ENCODE measurements at regions not wholly inside any gene's neighbourhood (a gene's known extent, or its start where the extent isn't known, plus 50 kb on each side); places are given as distances from the start of the nearest gene placed in this dataset.
"Not testable (repeated sequence)": the region's sequence is repeated elsewhere in the genome, so short reads cannot be mapped to it uniquely, and the experiment has no call there.

DNA sequence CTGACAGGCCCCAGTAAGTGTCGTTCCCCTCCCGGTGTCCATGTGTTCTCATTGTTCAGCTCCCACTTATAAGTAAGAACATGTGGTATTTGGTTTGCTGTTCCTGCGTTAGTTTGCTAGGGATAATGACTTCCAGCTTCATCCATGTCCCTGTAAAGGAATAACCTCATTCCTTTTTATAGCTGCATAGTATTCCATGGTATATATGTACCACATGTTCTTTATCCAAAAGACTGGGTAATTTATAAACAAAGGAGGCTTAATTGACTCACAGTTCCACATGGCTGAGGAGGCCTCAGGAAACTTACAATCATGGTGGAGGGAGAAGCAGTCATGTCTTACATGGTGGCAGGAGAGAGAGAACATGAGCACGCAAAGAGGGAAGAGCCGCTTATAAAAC, 79.6 kb upstream of the CACUL1 start:
- in situ Hi-C loops (cut with HindIII; ENCODE audit: low sequenced_read_pairs) = not testable (repeated sequence)

- in situ Hi-C loops (cut with HindIII; ENCODE audit: low sequenced_read_pairs) = no loop called here
Observed at GRCh38 chr10:118835682-118836326, 81.0 kb upstream of the CACUL1 start.

- in situ Hi-C loops (cut with HindIII; ENCODE audit: low sequenced_read_pairs) = no loop called here
Observed at GRCh38 chr10:118838364-118838763, 83.6 kb upstream of the CACUL1 start.

GRCh38 chr10:118839348-118839747, 84.6 kb upstream of the CACUL1 start:
- in situ Hi-C loops (cut with HindIII; ENCODE audit: low sequenced_read_pairs) = no loop called here

DNA sequence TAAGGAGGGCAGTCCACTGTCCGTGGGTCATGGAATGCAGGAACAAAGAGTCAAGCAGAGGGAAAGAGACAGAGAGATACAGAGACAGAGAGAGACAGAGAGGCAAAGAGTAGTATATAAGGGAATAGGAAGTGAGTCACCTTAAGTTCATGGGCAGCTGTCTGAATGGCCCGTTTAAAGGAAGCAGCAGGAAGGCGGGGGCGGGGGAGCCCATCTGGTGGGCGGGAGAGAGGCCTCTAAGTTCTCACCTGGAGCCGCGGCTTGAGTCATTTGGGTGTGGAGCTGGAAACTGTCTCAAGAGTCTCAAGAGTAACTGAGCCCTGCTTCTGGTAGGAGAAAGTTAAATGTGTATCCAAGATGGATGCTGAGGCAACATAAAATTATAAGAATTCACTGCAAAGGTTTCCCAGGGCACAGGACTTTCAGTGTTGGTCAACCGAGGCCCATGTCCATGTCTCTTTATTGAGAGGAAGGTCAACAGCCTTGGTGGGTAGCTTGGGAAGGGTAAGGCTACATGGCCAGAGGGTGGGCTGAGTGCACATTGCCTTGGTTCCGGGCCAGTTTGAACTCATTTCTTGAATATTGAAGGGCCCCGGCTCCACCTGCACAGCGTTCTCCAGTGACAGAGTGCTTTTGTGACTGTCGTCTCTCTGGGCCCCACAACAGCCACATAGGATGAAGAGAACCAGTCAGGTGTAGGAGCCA, 85.5 kb upstream of the CACUL1 start:
- in situ Hi-C loops (cut with HindIII; ENCODE audit: low sequenced_read_pairs) = no loop called here

DNA sequence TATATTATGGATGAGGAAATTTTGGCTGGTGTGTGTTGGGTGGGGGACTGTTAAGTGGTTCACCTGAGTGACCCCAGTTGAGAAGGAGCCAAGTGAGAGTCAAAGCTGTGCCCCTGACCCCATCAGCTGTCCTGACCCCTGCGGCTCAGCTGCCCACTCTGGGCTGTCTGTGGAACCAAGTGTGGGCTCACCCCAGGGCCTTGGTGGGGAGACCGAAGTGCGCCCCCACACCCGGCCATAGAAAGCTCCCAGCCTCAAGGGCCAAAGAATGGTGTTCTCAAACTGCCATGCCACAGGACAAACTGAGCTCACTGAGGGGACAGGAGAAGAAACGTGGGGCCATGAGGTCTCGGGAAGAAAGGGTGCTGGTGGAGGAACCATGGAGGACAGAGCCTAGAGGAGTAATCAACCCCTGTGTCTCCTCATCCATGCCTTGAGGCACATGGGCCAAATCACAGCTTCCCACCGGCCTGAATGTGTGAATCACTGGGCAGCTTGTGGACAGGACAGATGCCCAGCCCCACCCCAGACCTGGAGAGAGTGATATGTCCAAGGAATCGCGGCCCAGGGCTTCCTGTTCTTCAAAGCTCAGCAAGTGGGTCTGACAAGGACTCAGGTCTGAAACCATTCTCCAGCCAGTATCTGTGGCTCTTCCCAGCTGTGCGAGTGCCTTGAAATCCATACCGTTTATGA, 86.2 kb upstream of the CACUL1 start:
- in situ Hi-C loops (cut with HindIII; ENCODE audit: low sequenced_read_pairs) = no loop called here

DNA sequence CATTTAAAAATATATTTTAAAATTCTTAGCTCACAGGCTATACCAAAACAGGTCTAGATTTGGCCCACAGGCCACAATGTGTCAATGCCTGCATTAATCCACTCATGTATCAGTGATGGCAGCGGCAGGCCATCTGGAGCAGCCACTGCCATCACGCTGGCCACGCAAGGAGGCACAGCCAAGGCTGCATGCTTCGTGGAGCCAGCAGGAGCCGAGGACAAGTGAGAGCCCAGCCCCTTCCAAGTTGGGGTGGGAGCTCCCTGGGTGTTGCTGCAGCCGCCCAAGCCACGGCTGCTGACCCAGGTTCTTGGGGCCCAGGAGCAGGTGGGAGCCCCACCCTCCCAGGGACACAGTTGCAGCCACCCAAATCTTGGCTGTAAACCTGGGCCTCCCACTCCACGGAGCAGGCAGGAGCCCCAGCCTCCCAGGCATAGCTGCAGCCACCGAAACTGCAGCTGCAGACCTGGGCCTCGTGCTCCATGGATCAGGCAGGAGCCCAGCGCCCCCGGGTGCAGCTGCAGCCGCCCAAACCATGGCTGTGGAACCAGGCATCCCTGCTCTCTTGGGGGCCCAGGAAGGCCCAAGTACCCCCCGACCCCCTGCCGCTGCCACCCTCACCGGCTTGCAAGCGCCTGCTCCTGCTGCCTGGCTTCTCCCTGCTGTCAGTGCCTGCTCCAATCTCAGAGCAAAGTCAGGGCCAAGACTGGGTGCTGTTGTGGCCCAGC, 87.3 kb upstream of the CACUL1 start:
- in situ Hi-C loops (cut with HindIII; ENCODE audit: low sequenced_read_pairs) = no loop called here

- in situ Hi-C loops (cut with HindIII; ENCODE audit: low sequenced_read_pairs) = no loop called here
Observed at GRCh38 chr10:118842843-118843624, 88.3 kb upstream of the CACUL1 start.

GRCh38 chr10:118843647-118844265, 89.0 kb upstream of the CACUL1 start:
- in situ Hi-C loops (cut with HindIII; ENCODE audit: low sequenced_read_pairs) = no loop called here

DNA sequence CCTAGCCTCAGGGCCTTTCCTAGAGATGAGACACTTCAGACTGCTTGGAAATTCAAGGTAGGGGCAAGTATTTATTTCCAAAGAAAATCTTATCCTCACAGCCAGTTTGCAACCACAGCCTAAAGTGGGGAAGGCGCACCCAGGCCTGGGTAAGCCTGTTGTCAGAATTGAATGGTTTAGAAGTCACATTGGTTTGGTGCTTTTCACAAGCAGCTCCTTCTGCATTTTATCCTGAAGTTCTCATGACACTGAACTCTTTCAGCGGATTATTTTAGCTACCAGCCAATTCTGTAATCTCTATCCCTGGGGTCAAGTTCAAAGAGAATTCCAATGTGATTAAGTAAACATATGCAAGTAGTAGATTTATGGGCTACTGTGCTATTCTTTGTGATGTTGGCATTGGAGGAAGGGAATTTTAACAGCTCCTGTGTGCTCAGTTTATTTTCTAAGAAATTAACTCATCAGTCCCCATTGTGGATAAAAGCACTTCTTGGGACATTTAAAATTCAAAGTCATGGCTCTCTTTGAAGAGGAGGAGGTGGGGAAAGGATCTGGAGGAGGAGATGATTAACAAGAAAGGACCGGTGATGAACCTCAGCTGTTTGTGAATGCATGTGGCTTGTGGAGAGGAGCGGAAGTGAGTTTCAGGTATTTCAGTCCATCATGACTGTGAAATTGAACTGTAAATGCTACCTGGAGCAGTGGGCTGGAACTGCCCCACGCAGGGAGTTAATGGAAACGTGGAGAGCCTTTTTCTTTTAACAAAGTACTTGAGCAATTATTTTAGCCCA, 90.2 kb upstream of the CACUL1 start:
- in situ Hi-C loops (cut with HindIII; ENCODE audit: low sequenced_read_pairs) = no loop called here

GRCh38 chr10:118845776-118846175, 91.0 kb upstream of the CACUL1 start:
- in situ Hi-C loops (cut with HindIII; ENCODE audit: low sequenced_read_pairs) = no loop called here

DNA sequence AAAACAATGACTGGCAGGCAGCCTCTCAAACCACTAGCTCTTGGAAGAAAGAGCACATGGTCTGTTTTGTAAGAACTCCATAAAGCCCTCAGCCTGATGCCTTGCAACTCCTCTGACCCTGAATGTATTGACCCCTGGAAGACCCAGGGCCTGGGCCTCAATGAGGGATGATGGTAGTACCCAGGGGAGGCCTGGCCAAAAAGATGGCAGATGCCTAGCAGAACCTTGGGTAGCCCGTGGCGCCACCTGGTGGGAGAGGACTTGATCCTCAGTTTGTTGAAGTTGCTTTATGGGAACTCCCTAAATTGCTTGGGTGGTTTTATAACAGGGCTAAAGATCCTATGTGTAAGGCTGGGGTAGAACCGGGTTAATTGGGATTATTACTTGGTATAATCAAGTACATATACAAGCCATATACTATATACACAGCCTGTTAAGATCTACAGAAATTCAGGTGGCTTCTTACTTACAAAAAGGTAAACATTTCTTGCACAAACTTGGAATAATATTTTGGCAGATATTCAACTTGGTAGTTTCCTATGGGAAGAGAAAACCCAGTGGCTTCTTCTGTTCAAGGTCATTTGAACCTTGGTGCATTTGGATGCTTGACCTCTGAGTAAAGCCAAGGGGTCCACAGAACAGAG, 95.8 kb upstream of the CACUL1 start:
- in situ Hi-C loops (cut with HindIII; ENCODE audit: low sequenced_read_pairs) = loop anchor here (5.0 kb wide), 2 partner anchors 52 to 53 kb away; no protein-coding TSS in a partner anchor

DNA sequence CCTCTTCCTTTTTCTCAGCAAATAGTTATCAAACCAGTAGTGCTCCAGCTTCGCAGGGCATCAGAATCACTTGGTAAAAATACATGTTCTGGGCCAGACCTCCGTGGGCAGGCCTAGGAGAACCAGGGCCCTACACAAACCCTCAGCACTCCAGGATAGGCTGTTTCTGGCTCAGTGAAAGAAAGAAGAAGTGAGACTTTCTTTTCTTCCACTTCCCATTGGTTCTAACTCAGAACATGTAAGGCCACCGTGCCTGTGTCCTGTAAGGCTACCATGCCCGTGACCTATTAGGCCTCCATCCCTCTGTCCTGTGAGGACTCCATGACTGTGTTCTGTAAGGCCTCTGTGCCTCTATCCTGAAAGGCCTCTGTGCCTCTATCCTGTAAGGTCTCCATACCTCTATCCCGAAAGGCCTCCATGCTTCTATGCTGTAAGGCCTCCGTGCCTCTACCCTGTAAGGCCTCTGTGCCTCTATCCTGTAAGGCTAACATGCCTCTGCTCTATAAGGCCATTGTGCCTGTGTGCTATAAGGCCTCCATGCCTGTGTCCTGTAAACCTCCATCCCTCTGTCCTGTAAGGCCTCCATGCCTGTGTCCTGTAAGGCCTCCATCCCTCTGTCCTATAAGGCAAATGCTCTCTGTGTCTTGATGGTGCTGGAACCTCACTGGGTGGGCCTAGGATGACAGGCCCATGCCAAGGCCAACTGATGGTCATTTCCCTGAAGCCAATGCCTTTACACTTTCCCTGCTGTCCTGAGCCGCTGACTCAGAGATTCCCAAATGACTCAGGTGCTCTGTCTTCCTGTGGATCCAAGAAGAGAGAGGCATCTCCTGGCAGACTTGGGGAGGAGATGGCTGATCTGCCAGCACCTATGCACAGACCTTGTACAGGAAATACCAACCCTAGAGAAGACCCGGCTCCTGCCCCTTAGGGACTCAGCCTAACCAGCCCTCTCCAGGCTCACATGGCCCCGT, 96.6 kb upstream of the CACUL1 start:
- in situ Hi-C loops (cut with HindIII; ENCODE audit: low sequenced_read_pairs) = loop anchor here (5.0 kb wide), 2 partner anchors 51 to 54 kb away; no protein-coding TSS in a partner anchor

DNA sequence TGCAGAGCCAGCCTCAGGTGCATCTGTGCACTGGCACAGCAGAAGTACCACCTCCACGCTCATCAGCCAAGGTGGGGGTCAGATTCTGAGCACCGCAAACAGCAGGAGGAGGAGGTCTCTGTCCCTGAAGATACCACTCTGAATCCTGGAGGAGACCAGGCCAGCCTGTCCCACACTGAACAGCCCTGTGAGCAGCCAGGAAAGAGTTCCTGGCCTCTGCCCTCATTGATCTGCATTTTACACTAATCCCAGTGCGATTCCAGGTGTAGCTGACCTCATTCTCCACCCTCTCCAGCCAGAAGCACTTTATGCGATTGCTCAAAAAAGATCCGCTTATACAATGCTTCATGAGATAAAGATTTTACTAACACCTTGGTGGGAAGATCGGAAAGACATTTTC, 99.1 kb upstream of the CACUL1 start:
- in situ Hi-C loops (cut with HindIII; ENCODE audit: low sequenced_read_pairs) = loop anchor here (5.0 kb wide), 2 partner anchors 48 to 57 kb away; no protein-coding TSS in a partner anchor

GRCh38 chr10:118856106-118856505, 101.3 kb upstream of the CACUL1 start:
- in situ Hi-C loops (cut with HindIII; ENCODE audit: low sequenced_read_pairs) = no loop called here

DNA sequence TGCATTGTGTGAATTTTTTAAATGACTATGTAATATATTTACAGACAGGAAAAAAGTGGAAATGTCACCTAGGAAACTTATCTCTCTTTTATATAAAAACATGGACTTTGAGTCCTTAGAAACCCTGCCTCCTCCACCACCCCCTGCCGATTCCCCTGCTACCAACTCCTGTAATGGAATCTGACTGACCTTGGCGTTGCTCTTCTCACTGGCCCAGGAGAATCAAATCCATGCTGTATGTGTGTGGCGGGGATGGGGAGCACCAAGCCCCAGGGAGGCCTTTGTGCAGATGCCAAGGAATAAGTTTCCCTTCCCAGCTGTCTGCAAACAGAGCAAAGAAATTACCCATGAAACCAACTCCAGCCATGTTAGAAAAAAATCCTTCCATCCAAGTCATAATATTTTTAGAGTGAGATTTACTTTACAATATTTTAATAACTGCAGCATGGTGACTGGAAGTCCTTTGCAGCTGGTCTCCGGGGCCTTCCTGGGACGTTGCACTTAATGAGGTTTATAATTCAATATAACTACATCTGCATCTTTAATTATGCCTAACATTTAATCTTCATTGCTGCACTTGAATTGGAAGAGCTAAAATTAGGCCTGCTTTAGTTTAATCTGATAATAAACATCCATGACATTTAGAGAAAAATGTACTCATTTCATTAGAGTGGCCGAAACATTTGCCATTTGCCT, 111.4 kb upstream of the CACUL1 start:
- in situ Hi-C loops (cut with HindIII; ENCODE audit: low sequenced_read_pairs) = no loop called here

GRCh38 chr10:118867768-118868167, 113.0 kb upstream of the CACUL1 start:
- in situ Hi-C loops (cut with HindIII; ENCODE audit: low sequenced_read_pairs) = no loop called here
